HK-2 (cell line): ENCODE measurements at regions not wholly inside any gene's neighbourhood (a gene's known extent, or its start where the extent isn't known, plus 50 kb on each side); places are given as distances from the start of the nearest gene placed in this dataset.

Source experiments
- DNase-seq: peaks from one replicate; pipeline ENCODE4 v3.0.0-alpha.2; 2018; ENCODE audit not compliant: unreplicated experiment

DNA sequence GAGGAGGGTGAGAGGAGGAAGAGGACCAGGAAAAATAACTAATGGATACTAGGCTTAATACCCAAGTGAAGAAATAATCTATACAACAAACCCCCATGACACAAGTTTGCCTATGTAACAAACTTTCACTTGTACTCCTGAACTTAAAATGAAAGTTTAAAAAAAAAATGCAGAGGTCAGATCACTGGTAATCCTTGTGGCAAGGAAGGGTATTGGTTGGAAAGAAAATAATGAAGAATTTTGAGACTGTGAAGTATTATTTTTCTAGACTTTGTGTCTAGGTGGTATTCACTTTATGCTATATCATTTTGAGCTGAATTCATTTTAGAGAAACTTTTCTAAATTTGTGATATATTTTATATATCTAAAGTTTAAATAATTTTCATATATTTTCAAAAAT is 547.5 kb downstream of the MMUT start:
- no peak for DNase-seq

- DNase-seq: no peak
Measured at GRCh38 chr6:48912503-48912902, 550.5 kb downstream of the MMUT start.

GRCh38 chr6:48904809-48905208 is 558.2 kb downstream of the MMUT start:
- DNase-seq: no peak

- DNase-seq: no peak
Measured at GRCh38 chr6:48894469-48894868, 568.6 kb downstream of the MMUT start.

GRCh38 chr6:48893048-48893447 is 570.0 kb downstream of the MMUT start:
- DNase-seq: no peak

- no peak for DNase-seq
Measured at GRCh38 chr6:48891308-48891707, 571.7 kb downstream of the MMUT start.

GRCh38 chr6:48889429-48889828 is 573.6 kb downstream of the MMUT start:
- DNase-seq: no peak

DNA sequence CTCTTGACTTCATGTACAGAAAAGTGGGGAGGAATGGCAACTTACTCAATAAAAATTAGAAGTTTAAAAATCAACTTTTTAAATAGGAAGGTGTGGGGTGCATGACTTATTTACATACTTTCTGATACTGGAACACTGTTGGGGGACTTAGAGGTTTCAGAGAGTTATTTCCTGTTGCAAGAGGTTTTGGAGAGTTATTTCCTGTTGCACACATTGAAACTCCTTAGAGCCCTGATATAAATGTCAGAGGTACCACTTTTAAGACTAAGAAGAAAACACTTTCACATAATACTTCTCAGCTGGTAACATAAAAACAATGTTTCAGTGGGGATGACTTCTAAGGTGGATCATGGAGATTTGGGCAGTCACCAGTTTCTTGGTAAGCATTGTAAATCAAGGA is 579.9 kb downstream of the MMUT start:
- no peak for DNase-seq

- DNase-seq: no peak
Measured at GRCh38 chr6:48881551-48881950, 581.5 kb downstream of the MMUT start.

GRCh38 chr6:48869595-48869994 is 593.5 kb downstream of the MMUT start:
- DNase-seq: no peak

DNA sequence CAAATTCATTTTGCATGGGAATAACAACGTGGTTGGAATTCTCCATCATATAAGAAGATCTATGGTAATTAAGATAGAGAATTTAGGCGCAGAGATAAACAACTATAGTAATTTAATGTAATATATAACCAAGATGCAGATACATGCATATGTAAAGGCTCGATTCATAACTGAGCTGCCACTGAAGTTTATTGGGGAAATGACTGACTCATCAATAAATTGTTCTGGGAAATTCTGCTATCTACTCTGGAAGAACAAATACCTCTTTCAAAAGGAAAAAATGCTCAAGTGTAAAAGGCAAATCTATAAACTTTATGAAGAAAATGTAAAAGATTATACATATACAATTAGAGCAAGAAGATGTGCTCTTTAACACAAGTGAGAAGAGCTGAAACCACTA is 596.4 kb downstream of the MMUT start:
- no peak for DNase-seq

DNA sequence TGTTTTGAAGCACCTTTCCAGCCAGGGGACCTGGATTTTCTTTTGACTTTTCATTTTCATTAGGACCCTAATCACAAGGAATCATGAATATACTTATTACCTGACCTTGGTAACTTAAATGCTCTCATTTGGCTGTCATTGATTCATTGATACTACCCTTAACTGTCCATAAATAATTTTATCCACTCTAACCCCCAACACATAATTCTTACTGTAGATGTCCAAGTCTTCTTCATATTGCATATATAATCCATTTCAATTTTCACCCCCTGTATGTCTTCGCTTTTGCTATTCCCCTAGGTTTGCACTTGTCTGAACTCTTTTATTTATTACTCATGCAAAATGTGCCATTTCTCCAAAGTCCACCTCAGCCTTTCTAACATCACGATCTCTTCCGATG is 602.9 kb downstream of the MMUT start:
- DNase-seq: no peak

GRCh38 chr6:48859562-48860123 is 603.4 kb downstream of the MMUT start:
- no peak for DNase-seq

- DNase-seq: no peak
Measured at GRCh38 chr6:48845219-48845618, 617.8 kb downstream of the MMUT start.

DNA sequence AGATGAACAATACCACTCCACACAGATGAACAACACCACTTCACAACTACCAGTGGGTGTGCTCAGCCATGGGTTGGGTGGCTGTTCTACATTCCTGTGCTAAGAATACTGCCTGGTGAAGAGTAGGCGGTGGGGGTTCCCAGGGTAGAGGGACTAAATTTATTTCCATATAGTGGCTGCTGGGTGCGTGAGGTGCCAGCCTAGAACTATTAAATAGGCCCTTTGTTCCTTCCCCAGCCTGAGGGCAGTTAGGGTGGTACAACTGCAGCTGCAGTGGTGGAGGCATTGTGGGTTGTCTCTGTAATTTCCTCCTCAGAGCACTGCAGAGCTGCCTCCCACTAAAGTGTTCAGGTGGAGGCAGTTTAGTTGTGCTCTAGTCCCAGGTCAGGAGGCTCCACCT is 618.4 kb downstream of the MMUT start:
- DNase-seq: no peak

DNA sequence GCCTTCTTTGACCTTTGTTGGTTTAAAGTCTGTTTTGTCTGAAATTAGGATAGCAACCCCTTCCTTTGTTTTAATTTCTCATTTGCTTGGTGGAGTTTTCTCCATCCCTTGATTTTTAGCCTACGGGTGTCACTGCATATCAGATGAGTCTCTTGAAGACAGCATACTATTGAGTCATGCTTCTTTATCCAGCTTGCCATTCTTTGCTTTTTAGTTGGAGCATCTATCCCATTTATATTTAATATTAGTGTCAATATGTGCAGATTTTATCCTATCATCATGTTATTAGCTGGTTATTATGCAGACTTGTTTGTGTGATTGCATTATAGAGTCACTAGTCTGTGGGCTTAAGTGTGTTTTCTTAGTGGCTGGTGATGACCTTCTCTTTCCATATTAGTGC is 622.2 kb downstream of the MMUT start:
- no peak for DNase-seq

GRCh38 chr6:48839206-48839605 is 623.8 kb downstream of the MMUT start:
- no peak for DNase-seq

GRCh38 chr6:48837744-48838143 is 625.3 kb downstream of the MMUT start:
- DNase-seq: no peak

DNA sequence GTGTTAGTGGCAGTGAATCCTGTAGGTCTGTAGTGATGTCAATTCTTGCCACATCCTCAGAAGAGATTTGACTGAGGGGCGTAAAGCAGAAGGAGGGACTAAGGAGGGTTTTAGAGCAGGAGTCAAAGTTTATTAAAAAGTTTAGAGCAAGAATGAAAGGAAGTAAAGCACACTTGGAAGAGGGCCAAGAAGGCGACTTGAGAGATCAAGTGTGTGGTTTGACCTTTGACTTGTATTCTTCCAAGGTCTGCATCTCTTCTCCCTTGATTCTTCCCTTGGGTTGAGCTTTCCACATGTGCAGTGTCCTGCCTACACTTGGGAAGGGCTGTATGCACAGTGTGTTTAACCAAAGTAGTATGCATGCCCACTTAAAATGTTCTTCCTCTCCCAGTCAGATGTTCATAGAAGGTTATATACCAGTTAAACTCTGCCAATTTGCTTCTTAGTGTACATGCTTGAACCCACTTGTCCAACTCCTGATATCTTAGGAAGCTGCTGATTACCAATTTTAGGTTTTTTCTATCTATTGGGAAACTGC is 627.6 kb downstream of the MMUT start:
- no peak for DNase-seq

GRCh38 chr6:48834706-48835105 is 628.3 kb downstream of the MMUT start:
- no peak for DNase-seq

- DNase-seq: no peak
Measured at GRCh38 chr6:48833916-48834315, 629.1 kb downstream of the MMUT start.

- peak; percentile 59 for DNase-seq
Measured at GRCh38 chr6:48826901-48827701, 636.0 kb downstream of the MMUT start.

DNA sequence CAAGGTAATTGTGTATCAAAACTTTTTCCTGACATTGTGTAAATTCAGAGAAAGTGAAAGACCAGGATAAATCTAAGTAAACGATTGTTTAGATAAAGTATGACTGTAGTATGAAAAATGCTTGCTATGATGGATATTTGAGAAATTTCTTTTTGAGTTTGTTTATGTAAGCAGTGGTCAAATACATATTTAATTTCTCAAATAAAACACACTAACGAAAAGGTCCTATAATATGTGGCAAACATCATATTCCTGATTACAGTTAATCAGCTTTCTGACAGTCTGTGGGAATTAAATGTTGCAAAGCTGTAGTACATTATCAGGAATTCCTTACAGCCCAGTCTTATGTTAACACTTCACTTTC is 636.9 kb downstream of the MMUT start:
- DNase-seq: no peak
